ENCODE measurements at regions not wholly inside any gene's neighbourhood (a gene's known extent, or its start where the extent isn't known, plus 50 kb on each side); places are given as distances from the start of the nearest gene placed in this dataset.

DNA sequence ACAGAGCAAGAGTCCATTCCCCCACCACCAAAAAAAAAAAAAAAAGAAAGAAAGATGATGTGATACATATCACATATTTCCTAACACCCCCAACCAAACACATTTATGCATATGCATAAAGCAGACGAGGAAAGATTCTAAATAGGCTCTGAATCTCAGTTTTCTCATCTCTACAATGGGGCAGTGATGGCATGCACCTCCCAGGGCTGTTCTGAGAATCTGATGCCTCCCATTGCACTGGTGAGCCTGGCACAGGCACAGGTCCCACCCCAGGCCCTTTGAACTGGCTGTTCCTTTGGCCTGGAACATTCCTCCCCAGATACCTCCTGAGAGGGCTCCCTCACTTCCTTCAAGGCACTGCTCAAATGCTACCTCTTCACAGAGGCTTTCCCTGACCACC, 116.5 kb downstream of the C9orf50 start:
- TF ChIP-seq CTCF (conservative IDR thresholded peaks at IDR 0.05; ENCODE audit: low read depth, low read length) (no peak), POLR2A (IDR thresholded peaks at IDR 0.05; ENCODE audit: low read depth, low read length) (no peak), RAD21 (IDR thresholded peaks at IDR 0.05; ENCODE audit: low read length) (no peak), MXI1 (IDR thresholded peaks at IDR 0.05; ENCODE audit: borderline replicate concordance, low read depth, low read length) (no peak), CHD1 (IDR thresholded peaks at IDR 0.05; ENCODE audit: low read depth, low read length) (no peak), MAZ (IDR thresholded peaks at IDR 0.05; ENCODE audit: borderline replicate concordance, low read depth, low read length) (no peak), CEBPB (IDR thresholded peaks at IDR 0.05; ENCODE audit: low read depth, low read length) (no peak), USF2 (IDR thresholded peaks at IDR 0.05; ENCODE audit: low read depth, low read length) (no peak), BHLHE40 (IDR thresholded peaks at IDR 0.05; ENCODE audit: low read depth, low read length) (no peak), NFE2L2 (IDR thresholded peaks at IDR 0.05; ENCODE audit: low read depth, low read length) (no peak)
